H9 (cell line): ENCODE measurements at regions not wholly inside any gene's neighbourhood (a gene's known extent, or its start where the extent isn't known, plus 50 kb on each side); places are given as distances from the start of the nearest gene placed in this dataset.

Experiments used
- DNase-seq: peaks from one replicate; pipeline ENCODE4 v3.0.0-alpha.2; 2017
- H2AFZ ChIP-seq: one replicate; pipeline ENCODE4 v1.6.1; 2013; ENCODE audit warnings: mild to moderate bottlenecking, low read length, control low read depth, moderate library complexity
- H2AK5ac ChIP-seq: 2 replicates; pipeline ENCODE4 v1.6.1; 2013; ENCODE audit warnings: low read length, control low read depth, mixed read lengths; ENCODE audit not compliant: insufficient read length
- H2BK120ac ChIP-seq: one replicate; pipeline ENCODE4 v1.6.1; 2013; ENCODE audit warnings: low read depth, mild to moderate bottlenecking, low read length, control low read depth, inconsistent platforms; ENCODE audit not compliant: poor library complexity, severe bottlenecking
- H2BK12ac ChIP-seq: 2 replicates; pipeline ENCODE4 v1.6.1; 2013; ENCODE audit warnings: low read length, control low read depth, mixed read lengths, low read depth; ENCODE audit not compliant: insufficient read length
- H2BK15ac ChIP-seq: 2 replicates; pipeline ENCODE4 v1.6.1; 2013; ENCODE audit warnings: low read depth, low read length, control low read depth
- H2BK20ac ChIP-seq: one replicate; pipeline ENCODE4 v1.6.1; 2013; ENCODE audit warnings: low read depth, mild to moderate bottlenecking, low read length, control low read depth, inconsistent platforms; ENCODE audit not compliant: poor library complexity, severe bottlenecking
- H2BK5ac ChIP-seq: 2 replicates; pipeline ENCODE4 v1.6.1; 2013; ENCODE audit warnings: low read length, control low read depth, mixed read lengths; ENCODE audit not compliant: insufficient read length
- H3K14ac ChIP-seq: 2 replicates; pipeline ENCODE4 v1.6.1; 2013; ENCODE audit warnings: low read length, control low read depth; ENCODE audit not compliant: insufficient read depth
- H3K18ac ChIP-seq: 2 replicates; pipeline ENCODE4 v1.6.1; 2013; ENCODE audit warnings: low read depth, mild to moderate bottlenecking, mixed read lengths, low read length, control low read depth; ENCODE audit not compliant: insufficient read length
- H3K23ac ChIP-seq: 2 replicates; pipeline ENCODE4 v1.6.1; 2013; ENCODE audit warnings: low read length, control low read depth, mixed read lengths, low read depth; ENCODE audit not compliant: insufficient read length
- H3K23me2 ChIP-seq: 2 replicates; pipeline ENCODE4 v1.6.1; 2013; ENCODE audit warnings: low read depth, mild to moderate bottlenecking, mixed read lengths, low read length, control low read depth; ENCODE audit not compliant: insufficient read length, poor library complexity, severe bottlenecking
- H3K27ac ChIP-seq: 2 replicates; pipeline ENCODE4 v1.5.1; 2013; ENCODE audit warnings: low read length, control low read depth, mixed read lengths, low read depth; ENCODE audit not compliant: insufficient read length
- H3K27me3 ChIP-seq: 2 replicates; pipeline ENCODE4 v1.6.1; 2013; ENCODE audit warnings: low read length, control low read depth, inconsistent platforms; ENCODE audit not compliant: insufficient read depth
- H3K4ac ChIP-seq: 2 replicates; pipeline ENCODE4 v1.6.1; 2013; ENCODE audit warnings: low read depth, mild to moderate bottlenecking, control low read depth, inconsistent platforms, low read length, moderate library complexity
- H3K4me1 ChIP-seq: 2 replicates; pipeline ENCODE4 v1.6.1; 2013; ENCODE audit warnings: low read length, control low read depth, inconsistent platforms; ENCODE audit not compliant: insufficient read depth
- H3K4me2 ChIP-seq: 2 replicates; pipeline ENCODE4 v1.6.1; 2013; ENCODE audit warnings: low read length, control low read depth, mixed read lengths; ENCODE audit not compliant: insufficient read length, insufficient read depth
- H3K56ac ChIP-seq: 2 replicates; pipeline ENCODE4 v1.6.1; 2013; ENCODE audit warnings: low read depth, mild to moderate bottlenecking, mixed read lengths, low read length, control low read depth; ENCODE audit not compliant: insufficient read length
- H3K79me1 ChIP-seq: 2 replicates; pipeline ENCODE4 v1.6.1; 2013; ENCODE audit warnings: low read depth, mild to moderate bottlenecking, moderate library complexity, low read length, control low read depth, inconsistent platforms; ENCODE audit not compliant: insufficient read depth, poor library complexity, severe bottlenecking
- H3K79me2 ChIP-seq: 2 replicates; pipeline ENCODE4 v1.6.1; 2013; ENCODE audit warnings: low read length, control low read depth, inconsistent platforms; ENCODE audit not compliant: insufficient read depth
- H3K9ac ChIP-seq: 2 replicates; pipeline ENCODE4 v1.6.1; 2013; ENCODE audit warnings: low read length, control low read depth, mixed read lengths; ENCODE audit not compliant: insufficient read length; ENCODE audit errors: extremely low read depth
- H3K9me3 ChIP-seq: one replicate; pipeline ENCODE4 v1.6.1; 2013; ENCODE audit warnings: low read depth, low read length, inconsistent platforms; ENCODE audit not compliant: control insufficient read depth
- H3T11ph ChIP-seq: one replicate; pipeline ENCODE4 v1.6.1; 2013; ENCODE audit warnings: mild to moderate bottlenecking, low read length, control low read depth, inconsistent platforms
- H4K20me1 ChIP-seq: one replicate; pipeline ENCODE4 v1.6.1; 2013; ENCODE audit not compliant: control insufficient read depth, insufficient read length, insufficient read depth
- H4K5ac ChIP-seq: 2 replicates; pipeline ENCODE4 v1.6.1; 2013; ENCODE audit warnings: low read depth, mild to moderate bottlenecking, mixed read lengths, low read length, control low read depth; ENCODE audit not compliant: insufficient read length
- H4K8ac ChIP-seq: replicated peaks from 2 replicates; pipeline ENCODE4 v1.6.1; 2013; ENCODE audit warnings: low read length, control low read depth, mixed read lengths, low read depth; ENCODE audit not compliant: insufficient read length
- H4K91ac ChIP-seq: 2 replicates; pipeline ENCODE4 v1.6.1; 2013; ENCODE audit warnings: low read depth, mild to moderate bottlenecking, moderate library complexity, mixed read lengths, low read length, control low read depth; ENCODE audit not compliant: insufficient read length
- H3K27ac Mint-ChIP-seq, 3 experiments: 2 replicates in 2 of 3; 3 replicates in 1 of 3; pipeline ENCODE4 v1.8.0; 2020 to 2021; ENCODE audit warnings: mixed read lengths in 3 of 3, mild to moderate bottlenecking in 1 of 3, moderate library complexity in 1 of 3
- H3K27me3 Mint-ChIP-seq: 2 replicates; pipeline ENCODE4 v1.8.0; 2021; ENCODE audit warnings: low read depth, mild to moderate bottlenecking, moderate library complexity, mixed read lengths
- H3K36me3 Mint-ChIP-seq, 3 experiments: 2 replicates in 2 of 3; 3 replicates in 1 of 3; pipeline ENCODE4 v1.8.0; 2020 to 2021; ENCODE audit warnings: low read depth in 3 of 3, mixed read lengths in 3 of 3; ENCODE audit not compliant: insufficient read depth in 1 of 3
- H3K4me1 Mint-ChIP-seq, 2 experiments: 2 replicates each; pipeline ENCODE4 v1.8.0; 2020; ENCODE audit warnings: mixed read lengths in 2 of 2
- H3K4me3 Mint-ChIP-seq, 2 experiments: 2 replicates in 1 of 2; 3 replicates in 1 of 2; pipeline ENCODE4 v1.8.0; 2020 to 2021; ENCODE audit warnings: mild to moderate bottlenecking in 2 of 2, mixed read lengths in 2 of 2, moderate library complexity in 1 of 2
- H3K9me3 Mint-ChIP-seq, 2 experiments: 2 replicates in 1 of 2; 3 replicates in 1 of 2; pipeline ENCODE4 v1.8.0; 2020; ENCODE audit warnings: mild to moderate bottlenecking in 2 of 2, mixed read lengths in 2 of 2, moderate library complexity in 1 of 2
- WGBS: extraction: QIAGEN DNeasy Blood & Tissue Kit; methylation state at CpG from one replicate; pipeline ENCODE4 v1.1.7; 2013; ENCODE audit warnings: missing lambda C conversion rate, low lambda C conversion rate, mixed read lengths; ENCODE audit not compliant: insufficient read length; ENCODE audit errors: extremely low coverage; 5-methylcytosine and 5-hydroxymethylcytosine counted together
- TF ChIP-seq, protein P1 (sequence below): fragments of 200-600 bp; sonication (generic); conservative IDR thresholded peaks from 3 replicates; pipeline ENCODE4 v1.8.0; 2021; ENCODE audit warnings: antibody characterized with exemption, mild to moderate bottlenecking

DNA sequence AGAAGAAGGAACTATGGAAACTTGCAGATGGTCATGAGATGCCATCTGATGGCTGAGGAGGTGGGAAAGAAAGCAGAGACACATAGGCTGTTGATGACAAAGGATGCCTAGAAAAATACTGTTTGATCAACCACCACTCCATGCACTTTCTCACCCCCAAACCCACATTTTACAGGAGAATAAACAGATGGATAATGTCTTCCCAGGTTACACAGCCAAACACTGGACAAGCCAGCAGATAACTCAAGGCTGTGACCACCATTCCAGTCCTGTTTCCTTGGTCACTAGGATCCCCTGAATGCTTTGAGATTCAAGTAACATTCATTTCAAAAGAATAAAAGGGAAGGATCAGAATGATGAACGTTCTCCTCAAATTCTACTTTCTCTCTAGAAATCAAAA lies 733.0 kb upstream of the SOX11 start:
- H3K36me3 Mint-ChIP-seq = no peaks in the 10 kb centered on the region
- no peak overlapping the region for H3K27ac ChIP-seq
- H2AFZ ChIP-seq = no peak overlapping the region
- H2BK12ac ChIP-seq = no peak overlapping the region
- DNase-seq = no peak
- no peak overlapping the region for H3K4me3 Mint-ChIP-seq
- H3K27me3 ChIP-seq = no peaks in the 10 kb centered on the region
- no peak overlapping the region for H2BK120ac ChIP-seq
- H3K4me1 Mint-ChIP-seq = 0 out of 4 replicates have a peak, but pooled peaks cover 0 to 3% of the 10 kb centered on the region in 2 experiments
- H3K23ac ChIP-seq = no peak overlapping the region
- no peak overlapping the region for H4K8ac ChIP-seq
- no peak overlapping the region for H2BK5ac ChIP-seq
- H3K27me3 Mint-ChIP-seq = no peaks in the 10 kb centered on the region
- no peak overlapping the region for H3K18ac ChIP-seq
- no peaks in the 10 kb centered on the region for H3K4me1 ChIP-seq
- no peak overlapping the region for H3K4ac ChIP-seq
- TF ChIP-seq, protein P1, sequence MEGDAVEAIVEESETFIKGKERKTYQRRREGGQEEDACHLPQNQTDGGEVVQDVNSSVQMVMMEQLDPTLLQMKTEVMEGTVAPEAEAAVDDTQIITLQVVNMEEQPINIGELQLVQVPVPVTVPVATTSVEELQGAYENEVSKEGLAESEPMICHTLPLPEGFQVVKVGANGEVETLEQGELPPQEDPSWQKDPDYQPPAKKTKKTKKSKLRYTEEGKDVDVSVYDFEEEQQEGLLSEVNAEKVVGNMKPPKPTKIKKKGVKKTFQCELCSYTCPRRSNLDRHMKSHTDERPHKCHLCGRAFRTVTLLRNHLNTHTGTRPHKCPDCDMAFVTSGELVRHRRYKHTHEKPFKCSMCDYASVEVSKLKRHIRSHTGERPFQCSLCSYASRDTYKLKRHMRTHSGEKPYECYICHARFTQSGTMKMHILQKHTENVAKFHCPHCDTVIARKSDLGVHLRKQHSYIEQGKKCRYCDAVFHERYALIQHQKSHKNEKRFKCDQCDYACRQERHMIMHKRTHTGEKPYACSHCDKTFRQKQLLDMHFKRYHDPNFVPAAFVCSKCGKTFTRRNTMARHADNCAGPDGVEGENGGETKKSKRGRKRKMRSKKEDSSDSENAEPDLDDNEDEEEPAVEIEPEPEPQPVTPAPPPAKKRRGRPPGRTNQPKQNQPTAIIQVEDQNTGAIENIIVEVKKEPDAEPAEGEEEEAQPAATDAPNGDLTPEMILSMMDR = no peak
- WGBS = no CpG with 5 or more reads among the region's 1 CpG
- no peak overlapping the region for H2BK20ac ChIP-seq
- H3K79me2 ChIP-seq = no peaks in the 10 kb centered on the region
- no peak overlapping the region for H4K5ac ChIP-seq
- no peak overlapping the region for H3K4me2 ChIP-seq
- no peak overlapping the region for H3K56ac ChIP-seq
- H3K27ac Mint-ChIP-seq = no peak overlapping the region; a peak in 1 of 7 replicates
- H3T11ph ChIP-seq = no peak overlapping the region
- no peak overlapping the region for H2AK5ac ChIP-seq
- no peak overlapping the region for H4K91ac ChIP-seq
- no peak overlapping the region for H3K9ac ChIP-seq
- H3K14ac ChIP-seq = no peak overlapping the region
- no peaks in the 10 kb centered on the region for H3K9me3 ChIP-seq
- H3K9me3 Mint-ChIP-seq = no peaks in the 10 kb centered on the region
- H3K23me2 ChIP-seq = no peaks in the 10 kb centered on the region
- H2BK15ac ChIP-seq = no peak overlapping the region
- H4K20me1 ChIP-seq = no peaks in the 10 kb centered on the region
- no peaks in the 10 kb centered on the region for H3K79me1 ChIP-seq
